K562 (cell line): ENCODE measurements at regions not wholly inside any gene's neighbourhood (a gene's known extent, or its start where the extent isn't known, plus 50 kb on each side); places are given as distances from the start of the nearest gene placed in this dataset.
A peak's percentile ranks its signal among the peaks of the same experiment; 100 is the strongest.

ENCODE experiments used
- BRD9 ChIP-seq: fragments of 450-650 bp; IDR thresholded peaks from 2 replicates; pipeline ENCODE4 v1.6.1; 2018; ENCODE audit warnings: low read depth; ENCODE audit not compliant: partially characterized antibody
- ELF1 ChIP-seq: fragments of 200-800 bp; sonication (Bioruptor generic); IDR thresholded peaks from 2 replicates; pipeline ENCODE4 v1.6.1; 2016; ENCODE audit warnings: missing genetic modification characterization, missing compliant biosample characterization
- ERF ChIP-seq: fragments of 450-650 bp; formaldehyde crosslinking; IDR thresholded peaks from 2 replicates; pipeline ENCODE4 v1.4.0; 2020; ENCODE audit warnings: mild to moderate bottlenecking, mixed read lengths
- GTF2F1 ChIP-seq: IDR thresholded peaks from 2 replicates; pipeline ENCODE4 v1.6.1; 2011; ENCODE audit warnings: low read depth, low read length, improper control_type of control experiment
- HES1 ChIP-seq: fragments of 450-650 bp; IDR thresholded peaks from 2 replicates; pipeline ENCODE4 v1.6.1; 2016; ENCODE audit warnings: low read depth, mild to moderate bottlenecking, moderate library complexity
- LEF1 ChIP-seq: fragments of 450-650 bp; IDR thresholded peaks from 2 replicates; pipeline ENCODE4 v1.6.1; 2016; ENCODE audit warnings: mild to moderate bottlenecking
- MCM2 ChIP-seq: fragments of 450-650 bp; IDR thresholded peaks from 2 replicates; pipeline ENCODE4 v1.6.1; 2017; ENCODE audit warnings: low read depth, mild to moderate bottlenecking
- MCM3 ChIP-seq: fragments of 450-650 bp; IDR thresholded peaks from 2 replicates; pipeline ENCODE4 v1.6.1; 2016
- MCM7 ChIP-seq, 2 experiments: fragments of 450-650 bp; IDR thresholded peaks; 2 replicates each; pipeline ENCODE4 v1.6.1; 2016 to 2018
- MGA ChIP-seq: fragments of 450-650 bp; IDR thresholded peaks from 2 replicates; pipeline ENCODE4 v1.6.1; 2016; ENCODE audit warnings: mild to moderate bottlenecking, moderate library complexity
- RAD51 ChIP-seq: fragments of 450-650 bp; IDR thresholded peaks from 2 replicates; pipeline ENCODE4 v1.7.1; 2016; ENCODE audit warnings: low read depth, mild to moderate bottlenecking, borderline replicate concordance
- SMAD2 ChIP-seq: fragments of 150-350 bp; IDR thresholded peaks from 2 replicates; pipeline ENCODE4 v1.6.1; 2014; ENCODE audit warnings: low read depth, mild to moderate bottlenecking, low read length
- SRSF3 ChIP-seq: fragments of 200-400 bp; formaldehyde crosslinking; IDR thresholded peaks from 2 replicates; pipeline ENCODE4 v1.6.1; 2016; ENCODE audit warnings: mild to moderate bottlenecking, low read length, moderate library complexity; ENCODE audit not compliant: insufficient read depth
- THAP12 ChIP-seq: fragments of 250-450 bp; sonication (Bioruptor Pico); IDR thresholded peaks from 2 replicates; pipeline ENCODE4 v1.9.0; 2021; ENCODE audit warnings: mild to moderate bottlenecking, inconsistent platforms
- ZNF121 ChIP-seq: sonication (generic); formaldehyde crosslinking; conservative IDR thresholded peaks from 2 replicates; pipeline ENCODE4 v1.8.0; 2022; ENCODE audit warnings: missing genetic modification reagents
- ZNF445 ChIP-seq: fragments of 250-450 bp; sonication (Bioruptor Pico); IDR thresholded peaks from 2 replicates; pipeline ENCODE4 v1.4.0; 2020; ENCODE audit warnings: low read depth, mild to moderate bottlenecking, moderate library complexity
- ZNF583 ChIP-seq: fragments of 250-450 bp; sonication (Bioruptor Pico); IDR thresholded peaks from 2 replicates; pipeline ENCODE4 v1.4.0; 2020

- TF ChIP-seq MGA (peak; percentile 55), GTF2F1 (no peak), ELF1 (no peak), ZNF583 (CRISPR knock-in tag) (no peak), MCM2 (no peak), BRD9 (no peak), THAP12 (CRISPR knock-in tag) (no peak), MCM7 (IDR thresholded peaks at IDR 0.05) (no peak), SMAD2 (no peak), RAD51 (no peak), LEF1 (0 out of 2 replicates have a peak, but pooled peaks have one; percentile 48), HES1 (no peak), ZNF121 (CRISPR knock-in tag) (no peak), ERF (no peak), SRSF3 (no peak), ZNF445 (no peak), MCM3 (no peak)
Observed at GRCh38 chr2:17133052-17133671, 385.1 kb downstream of the RAD51AP2 start (continued).
